GM12878 (cell line): ENCODE measurements at regions not wholly inside any gene's neighbourhood (a gene's known extent, or its start where the extent isn't known, plus 50 kb on each side); places are given as distances from the start of the nearest gene placed in this dataset.

Experiments
- ATAC-seq: fragments of 200-7000 bp; cut with Tn5 transposase; 3 replicates; pipeline ENCODE4 v1.9.1; 2020; ENCODE audit warnings: mild to moderate bottlenecking, moderate library complexity
- BruUV-seq: library from RNA; stranded (reverse); fragments of 400-500 nt; replicated peaks from 2 replicates; lab custom pipeline; 2021; lab: Mats Ljungman, UMichigan
- CTCF ChIA-PET: fragments of 300-600 bp; sonication (Branson Sonifier 250); formaldehyde crosslinking; extraction: SDS; loops from one replicate; lab custom pipeline; 2021; ENCODE audit warnings: inconsistent platforms; lab: Yijun Ruan, JAX
- POLR2A ChIA-PET: fragments of 350-600 bp; formaldehyde crosslinking; extraction: SDS; loops from one replicate; lab custom pipeline; 2021; ENCODE audit warnings: inconsistent platforms; lab: Charles Lee
- RAD21 ChIA-PET: fragments of 300-600 bp; sonication (Branson Sonifier 250); formaldehyde crosslinking; loops from one replicate; lab custom pipeline; 2023; ENCODE audit warnings: antibody characterized with exemption; ENCODE audit not compliant: unreplicated experiment; lab: Charles Lee
- SMC1A ChIA-PET: fragments of 300-600 bp; sonication (Branson Sonifier 250); formaldehyde crosslinking; loops from one replicate; lab custom pipeline; 2023; ENCODE audit not compliant: unreplicated experiment, uncharacterized antibody; lab: Charles Lee
- DNase-seq: peaks from one replicate; pipeline ENCODE4 v3.0.0-alpha.2; 2011; ENCODE audit warnings: low read depth, low spot score
- FAIRE-seq: peaks from 3 replicates; lab custom pipeline; 2011; peaks lifted over from hg19 to GRCh38; lab: Jason Lieb, UNC
- H2AFZ ChIP-seq: 2 replicates; pipeline ENCODE4 v1.6.0; 2011; ENCODE audit warnings: low read depth, low read length, control low read depth; ENCODE audit not compliant: control insufficient read depth
- H3K27ac ChIP-seq: 2 replicates; pipeline ENCODE4 v1.5.1; 2011; ENCODE audit warnings: control low read depth; ENCODE audit not compliant: control insufficient read depth, insufficient read depth
- H3K27me3 ChIP-seq, 2 experiments: replicated peaks in 1 of 2; 2 replicates each; pipeline versions ENCODE4 v1.6.0 to v1.6.1; 2011; ENCODE audit warnings: low read length in 1 of 2; ENCODE audit not compliant: control insufficient read depth in 2 of 2, insufficient read depth in 2 of 2
- H3K36me3 ChIP-seq, 2 experiments: 2 replicates each; pipeline ENCODE4 v1.5.1; 2011; ENCODE audit warnings: low read length in 1 of 2; ENCODE audit not compliant: control insufficient read depth in 2 of 2, insufficient read depth in 2 of 2
- H3K4me1 ChIP-seq: 2 replicates; pipeline ENCODE4 v1.6.1; 2011; ENCODE audit warnings: mild to moderate bottlenecking, low read length, moderate library complexity, mixed read lengths; ENCODE audit not compliant: control insufficient read depth, insufficient read depth
- H3K4me2 ChIP-seq: 2 replicates; pipeline ENCODE4 v1.6.0; 2011; ENCODE audit warnings: control low read depth; ENCODE audit not compliant: control insufficient read depth, insufficient read depth
- H3K4me3 ChIP-seq: fragments of 200-600 bp; sonication (generic); 2 replicates; pipeline ENCODE4 v1.5.1; 2016
- H3K79me2 ChIP-seq: 2 replicates; pipeline ENCODE4 v1.6.0; 2011; ENCODE audit warnings: low read length; ENCODE audit not compliant: control insufficient read depth, insufficient read depth
- H3K9ac ChIP-seq: 2 replicates; pipeline ENCODE4 v1.8.0; 2011; ENCODE audit warnings: low read length, control low read depth, mixed read lengths; ENCODE audit not compliant: control insufficient read depth, insufficient read depth
- H3K9me3 ChIP-seq: replicated peaks from 3 replicates; pipeline ENCODE4 v1.5.1; 2011; ENCODE audit warnings: mild to moderate bottlenecking, low read length; ENCODE audit not compliant: control insufficient read depth, insufficient read depth
- H4K20me1 ChIP-seq: 2 replicates; pipeline ENCODE4 v1.6.0; 2011; ENCODE audit not compliant: control insufficient read depth, insufficient read depth
- ATF2 ChIP-seq: IDR thresholded peaks from 2 replicates; pipeline ENCODE4 v1.6.1; 2012; ENCODE audit warnings: low read length, inconsistent platforms
- CHD2 ChIP-seq: IDR thresholded peaks from 2 replicates; pipeline ENCODE4 v1.6.1; 2011; ENCODE audit warnings: low read depth, low read length, improper control_type of control experiment, borderline replicate concordance
- HCFC1 ChIP-seq: fragments of 150-350 bp; IDR thresholded peaks from 2 replicates; pipeline ENCODE4 v1.6.1; 2014; ENCODE audit warnings: low read length
- HDAC6 ChIP-seq: fragments of 200-600 bp; sonication (generic); IDR thresholded peaks from one replicate; pipeline ENCODE4 v1.8.0; 2017; ENCODE audit warnings: antibody characterized with exemption; ENCODE audit not compliant: unreplicated experiment
- HDGF ChIP-seq: fragments of 450-650 bp; IDR thresholded peaks from 2 replicates; pipeline ENCODE4 v1.6.1; 2016; ENCODE audit warnings: antibody characterized with exemption
- IKZF1 ChIP-seq: fragments of 450-650 bp; conservative IDR thresholded peaks from 2 replicates; pipeline ENCODE4 v1.6.1; 2017; ENCODE audit warnings: antibody characterized with exemption, mild to moderate bottlenecking
- JUNB ChIP-seq: IDR thresholded peaks from 2 replicates; pipeline ENCODE4 v1.6.1; 2016; ENCODE audit warnings: antibody characterized with exemption, mild to moderate bottlenecking
- MTA3 ChIP-seq: IDR thresholded peaks from 2 replicates; pipeline ENCODE4 v1.6.1; 2012; ENCODE audit warnings: low read length, inconsistent platforms, borderline replicate concordance
- SMARCA5 ChIP-seq: fragments of 450-650 bp; IDR thresholded peaks from 2 replicates; pipeline ENCODE4 v1.6.1; 2017; ENCODE audit warnings: mild to moderate bottlenecking
- SPI1 ChIP-seq: IDR thresholded peaks from 2 replicates; pipeline ENCODE4 v1.6.1; 2011; ENCODE audit warnings: low read depth, mild to moderate bottlenecking, low read length, moderate library complexity, borderline replicate concordance; ENCODE audit not compliant: insufficient read depth
- TCF3 ChIP-seq: IDR thresholded peaks from 2 replicates; pipeline ENCODE4 v1.6.1; 2012; ENCODE audit warnings: low read depth, mild to moderate bottlenecking, low read length, borderline replicate concordance; ENCODE audit not compliant: insufficient read depth
- TCF7 ChIP-seq: IDR thresholded peaks from 2 replicates; pipeline ENCODE4 v1.6.1; 2014; ENCODE audit warnings: antibody characterized with exemption, borderline replicate concordance
- WGBS: methylation state at CpG from one replicate; pipeline ENCODE4 v1.1.6; 2016; ENCODE audit warnings: low lambda C conversion rate; ENCODE audit not compliant: insufficient replicate concordance, insufficient coverage; ENCODE audit errors: missing lambda C conversion rate; 5-methylcytosine and 5-hydroxymethylcytosine counted together
- in situ Hi-C: fragments of 300-500 bp; cut with MboI; formaldehyde crosslinking; loops from 9 replicates; pipeline ENCODE4 v1.14.3; 2018; ENCODE audit warnings: mixed read lengths
- intact Hi-C: fragments of 100-400 bp; cut with micrococcal nuclease; formaldehyde crosslinking; loops from one replicate; pipeline ENCODE4 v1.14.2; 2022; ENCODE audit not compliant: unreplicated experiment

DNA sequence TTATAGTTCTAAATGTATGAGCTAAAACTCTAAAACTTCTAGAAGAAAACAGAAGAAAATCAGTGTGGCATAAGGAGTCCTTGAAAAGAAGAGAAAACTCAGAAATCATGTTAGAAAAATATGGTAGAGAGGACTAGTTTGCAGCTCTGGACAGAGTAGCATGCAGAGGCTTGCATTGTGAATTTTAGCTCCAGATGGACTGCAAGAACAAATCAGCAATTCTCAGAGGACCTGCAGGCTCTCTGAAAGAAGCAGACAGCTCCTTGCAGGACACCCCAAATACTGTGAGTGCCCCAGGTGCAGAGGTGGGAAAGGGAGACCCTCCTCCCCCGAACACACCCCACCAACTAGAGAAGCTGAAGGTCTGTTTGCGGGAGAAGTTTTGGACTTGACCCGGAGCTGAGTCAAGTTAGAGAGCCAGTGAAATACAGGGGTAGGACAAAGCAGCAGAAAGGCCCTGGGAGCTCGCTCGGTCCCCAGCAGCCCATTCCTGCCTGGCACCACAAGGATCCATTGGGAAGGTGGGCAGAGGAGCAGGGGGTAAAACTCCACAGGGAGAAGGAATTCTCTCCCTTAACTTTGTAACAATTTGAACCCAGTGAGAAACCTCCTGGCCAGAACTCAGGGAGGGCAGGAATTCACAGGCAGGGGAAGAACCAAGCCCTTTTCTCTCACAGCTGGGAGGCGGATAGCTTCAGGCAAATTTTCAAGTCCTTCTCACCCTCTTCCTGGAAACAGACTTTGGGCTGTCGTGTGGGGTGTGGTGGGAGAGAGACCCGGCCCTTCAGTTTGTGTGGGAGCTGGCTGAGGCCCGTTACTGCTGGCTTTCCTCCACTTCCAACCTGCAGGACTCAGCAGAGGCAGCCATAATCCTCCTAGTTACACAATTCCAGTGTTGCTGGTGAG is 216.2 kb upstream of the SLC35G4 start (continued):
- no peak for TF ChIP-seq SMARCA5
- no peak for TF ChIP-seq JUNB
- TF ChIP-seq, all 136 proteins: peak for 0

GRCh38 chr18:11392292-11392691 is 217.1 kb upstream of the SLC35G4 start:
- Histone ChIP-seq H3K36me3 (no peaks in the 10 kb centered on the region), H3K4me2 (no peak overlapping the region), H3K79me2 (no peaks in the 10 kb centered on the region), H3K9me3 (no peaks in the 10 kb centered on the region), H4K20me1 (no peaks in the 10 kb centered on the region; the same call in 1 of the 2 replicates), H3K4me3 (no peak overlapping the region), H3K27ac (no peak overlapping the region), H2AFZ (no peak overlapping the region), H3K4me1 (no peaks in the 10 kb centered on the region), H3K27me3 (peaks cover 2 to 11% of the 10 kb centered on the region in 2 experiments), H3K9ac (no peak overlapping the region)
- CTCF ChIA-PET: interaction anchor here (1.0 kb wide), 1 partner anchor 81 kb away, joined by 4 read pairs; no protein-coding TSS in a partner anchor
- intact Hi-C loops: no loop called here
- FAIRE-seq (no peak), DNase-seq (no peak), ATAC-seq (no peak)
- SMC1A ChIA-PET: interaction anchor here (0.9 kb wide), 1 partner anchor 12 kb away, joined by 3 read pairs; no protein-coding TSS in a partner anchor
- BruUV-seq: no TSS peak
- POLR2A ChIA-PET: no interaction called here
- RAD21 ChIA-PET: no interaction called here
- in situ Hi-C loops: loop anchor here (5.0 kb wide), 1 partner anchor 50 kb away; no protein-coding TSS in a partner anchor
- 71% methylated on average over 6 of the region's 6 CpGs for WGBS
- no peak for TF ChIP-seq TCF3
- TF ChIP-seq, all 136 proteins: peak for 0

DNA sequence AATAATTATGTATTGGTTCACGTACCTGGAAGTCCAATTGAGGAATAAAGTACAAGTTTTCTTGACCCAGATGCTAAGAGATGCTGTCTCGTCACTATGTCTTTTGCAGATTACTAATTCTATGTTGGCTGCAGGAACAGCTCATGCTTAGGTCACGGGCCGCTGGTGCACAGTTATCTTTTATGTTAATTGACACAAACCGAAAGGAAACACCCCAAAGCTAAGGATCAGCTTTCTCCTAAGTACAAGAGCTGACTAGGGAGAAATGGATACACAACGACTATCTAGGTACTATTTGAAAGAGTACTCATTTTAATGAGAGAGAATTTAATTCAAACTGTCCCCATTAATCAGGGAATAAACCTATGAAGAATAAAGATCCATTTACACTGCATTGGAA is 217.7 kb upstream of the SLC35G4 start:
- ChIA-PET POLR2A (no interaction called here), SMC1A (interaction anchor here (1.7 kb wide), 1 partner anchor 80 kb away, joined by 3 read pairs; no protein-coding TSS in a partner anchor), CTCF (no interaction called here), RAD21 (no interaction called here)
- BruUV-seq: no TSS peak
- Histone ChIP-seq H3K4me2 (no peak overlapping the region), H3K27me3 (peaks cover 2 to 11% of the 10 kb centered on the region in 2 experiments), H3K4me1 (no peaks in the 10 kb centered on the region), H3K27ac (no peak overlapping the region), H4K20me1 (no peaks in the 10 kb centered on the region; the same call in 1 of the 2 replicates), H3K9ac (no peak overlapping the region), H3K9me3 (no peaks in the 10 kb centered on the region), H3K4me3 (no peak overlapping the region), H3K79me2 (no peaks in the 10 kb centered on the region), H2AFZ (no peak overlapping the region), H3K36me3 (no peaks in the 10 kb centered on the region)
- intact Hi-C loops (no loop called here), in situ Hi-C loops (loop anchor here (5.0 kb wide), 1 partner anchor 49 kb away; no protein-coding TSS in a partner anchor)
- no peak for ATAC-seq
- peak; percentile 13 for FAIRE-seq
- 26% methylated on average over 6 of the region's 6 CpGs for WGBS
- no peak for DNase-seq
- TF ChIP-seq ATF2 (no peak), HDAC6 (no peak), TCF7 (no peak), SPI1 (no peak), IKZF1 (no peak), HDGF (no peak), MTA3 (no peak), HCFC1 (no peak), CHD2 (no peak)
